Left kidney (tissue), 1 donor: ENCODE measurements at regions not wholly inside any gene's neighbourhood (a gene's known extent, or its start where the extent isn't known, plus 50 kb on each side); places are given as distances from the start of the nearest gene placed in this dataset.
"Not testable (repeated sequence)": the region's sequence is repeated elsewhere in the genome, so short reads cannot be mapped to it uniquely, and the experiment has no call there.

Experiments
- DNase-seq: peaks from one replicate; pipeline ENCODE4 v3.0.0-alpha.2; 2013

GRCh38 chr12:105588106-105588505 is 257.6 kb downstream of the C12orf75 start:
- DNase-seq = peak; percentile 35

DNA sequence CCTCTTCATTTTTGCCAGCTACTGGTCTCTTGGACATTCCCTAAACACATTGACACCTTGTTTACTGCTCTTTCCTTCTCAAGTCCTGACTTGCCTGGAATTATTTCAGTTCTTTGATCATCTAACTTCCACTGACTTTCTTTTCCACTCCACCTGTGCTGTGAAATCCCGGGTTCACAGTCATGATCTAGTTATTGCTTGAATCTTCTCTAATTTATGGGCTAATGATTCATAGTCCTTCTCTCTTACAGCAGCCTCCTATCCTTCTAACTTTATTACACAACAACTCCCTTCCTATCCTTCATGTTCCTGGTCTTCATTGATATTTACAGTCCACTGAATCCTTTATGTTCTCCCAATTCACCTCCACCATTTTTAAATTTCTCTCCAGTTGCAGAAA is 260.1 kb downstream of the C12orf75 start:
- DNase-seq = no peak

DNA sequence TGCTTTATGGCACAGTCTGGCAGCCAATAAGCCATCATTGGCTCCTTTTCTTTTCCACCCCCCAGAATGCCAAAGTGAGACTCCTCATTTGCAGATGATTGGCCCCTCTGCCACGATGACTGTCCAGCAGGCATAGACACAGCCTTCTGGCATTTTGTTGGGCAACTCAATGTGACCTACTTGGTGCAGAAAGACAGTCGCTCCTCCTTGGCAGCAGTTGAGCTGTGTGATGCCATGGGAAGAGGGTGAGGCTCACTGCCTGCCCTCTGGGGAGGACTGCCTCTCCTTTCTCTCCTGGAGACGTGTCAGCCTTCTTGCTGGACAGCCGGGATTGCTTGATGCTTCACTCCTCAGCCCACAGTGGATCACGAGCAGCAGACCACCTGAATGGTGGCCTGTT is 264.9 kb downstream of the C12orf75 start:
- no peak for DNase-seq

DNA sequence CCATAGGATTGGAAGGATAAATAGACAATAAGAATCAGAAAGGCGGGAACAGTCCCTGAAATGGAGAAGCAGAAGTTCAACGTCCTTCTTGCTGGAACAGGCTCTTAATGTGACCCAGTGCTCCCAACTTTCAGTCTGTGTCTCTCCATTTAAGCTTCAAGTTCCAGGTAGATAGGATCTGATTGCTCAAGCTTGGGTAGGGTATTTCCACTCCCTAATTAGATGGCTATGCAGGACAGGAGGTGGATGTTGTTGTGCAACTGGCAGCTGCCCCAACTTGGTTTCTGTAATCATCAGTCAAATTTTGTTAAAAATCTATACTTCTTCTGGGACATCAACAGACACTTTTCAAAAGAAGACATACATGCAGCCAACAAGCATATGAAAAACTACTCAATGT is 266.2 kb downstream of the C12orf75 start:
- DNase-seq = no peak

DNA sequence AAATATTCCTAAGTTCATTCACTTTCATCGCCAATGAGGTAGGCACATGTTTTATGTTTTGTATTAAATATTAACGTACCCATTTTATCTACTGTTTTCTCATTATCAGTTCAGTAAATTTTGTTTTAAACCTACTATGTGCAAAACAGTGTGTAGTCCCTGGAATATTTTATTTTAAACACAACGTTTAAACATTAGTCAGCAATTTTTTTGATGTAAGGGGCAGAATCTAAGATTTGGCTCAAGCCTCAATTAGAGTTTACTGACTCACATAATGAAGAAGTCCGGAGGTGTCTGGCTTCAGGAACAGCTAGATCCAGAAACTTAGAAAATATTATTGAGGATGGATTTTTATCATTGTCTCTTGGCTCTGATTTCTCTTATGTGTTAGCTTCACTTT is 267.5 kb downstream of the C12orf75 start:
- DNase-seq = no peak

- no peak for DNase-seq
These were observed 270.5 kb downstream of the C12orf75 start for GRCh38 chr12:105600911-105601545.

DNA sequence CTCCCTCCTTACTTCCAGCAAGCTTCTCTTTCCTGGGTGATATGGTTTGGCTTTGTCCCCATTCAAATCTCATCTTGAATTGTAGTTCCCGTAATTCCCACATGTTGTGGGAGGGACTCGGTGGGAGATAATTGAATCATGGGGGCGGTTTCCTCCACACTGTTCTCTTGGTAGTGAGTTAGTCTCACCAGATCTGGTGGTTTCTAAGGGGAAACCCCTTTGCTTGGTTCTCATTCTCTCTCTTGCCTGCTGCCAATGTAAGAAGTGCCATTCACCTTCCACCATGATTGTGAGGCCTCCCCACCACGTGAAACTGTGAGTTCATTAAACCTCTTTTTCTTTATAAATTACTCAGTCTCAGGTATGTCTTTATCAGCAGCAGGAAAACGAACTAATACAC is 271.8 kb downstream of the C12orf75 start:
- DNase-seq = not testable (repeated sequence)

- not testable (repeated sequence) for DNase-seq
These were observed 273.8 kb downstream of the C12orf75 start for GRCh38 chr12:105604281-105604680.

- not testable (repeated sequence) for DNase-seq
These were observed 276.1 kb downstream of the C12orf75 start for GRCh38 chr12:105606613-105607012.

DNA sequence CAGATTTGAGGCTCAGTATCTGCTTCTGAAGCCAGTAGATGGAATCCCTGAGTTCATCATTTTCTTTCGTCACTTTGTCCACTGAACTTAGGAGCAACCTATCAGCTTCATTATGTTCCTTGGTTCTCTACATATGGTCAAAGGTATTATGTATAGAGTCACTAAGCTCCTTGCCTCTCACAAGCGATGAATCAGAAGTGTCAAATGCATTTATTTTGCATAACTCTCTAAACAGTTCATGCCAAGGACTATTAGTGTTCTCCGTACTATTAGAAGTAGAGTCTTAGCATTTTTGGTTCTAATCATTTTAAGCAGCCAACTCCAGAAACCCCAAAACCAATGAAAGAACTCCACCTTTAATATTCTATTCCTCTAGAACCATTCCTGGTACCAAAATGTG is 278.5 kb downstream of the C12orf75 start:
- not testable (repeated sequence) for DNase-seq

DNA sequence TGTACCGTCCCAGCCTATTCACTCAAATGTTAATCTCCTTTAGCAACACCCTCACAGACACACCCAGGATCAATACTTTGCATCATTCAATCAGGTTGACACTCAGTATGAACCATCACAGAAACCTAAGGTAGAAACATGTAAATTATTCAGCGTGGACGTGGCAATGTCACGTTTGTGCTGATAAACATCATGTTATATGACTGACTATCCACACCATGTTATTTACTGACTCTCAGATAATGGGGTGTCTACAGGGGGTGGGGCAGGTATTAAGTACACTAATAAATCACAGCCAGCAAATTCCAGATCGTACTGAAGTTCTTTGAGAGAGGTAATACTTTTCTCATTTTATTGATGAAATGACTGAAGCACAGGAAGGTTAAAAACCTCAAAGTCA is 280.0 kb downstream of the C12orf75 start:
- no peak for DNase-seq

- no peak for DNase-seq
These were observed 280.8 kb downstream of the C12orf75 start for GRCh38 chr12:105611340-105611739.

DNA sequence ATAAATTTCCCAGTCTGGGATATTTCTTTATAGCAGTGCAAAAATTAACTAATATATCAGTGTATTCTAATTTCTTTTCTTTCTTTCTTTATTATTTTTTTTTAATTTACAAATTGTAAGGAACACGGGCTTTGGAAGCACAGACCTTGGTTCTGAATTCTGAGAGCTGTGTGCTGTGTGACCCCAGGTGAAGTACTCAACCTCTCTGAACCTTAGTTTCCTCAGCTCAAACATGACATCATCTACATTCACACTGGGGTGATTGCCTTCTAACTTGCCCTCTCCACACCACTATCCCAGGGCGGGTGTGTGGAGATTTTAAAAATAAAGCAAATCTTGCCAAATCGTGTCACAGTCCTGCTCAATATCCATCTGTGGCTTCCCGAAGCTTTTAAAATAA is 282.8 kb downstream of the C12orf75 start:
- no peak for DNase-seq

DNA sequence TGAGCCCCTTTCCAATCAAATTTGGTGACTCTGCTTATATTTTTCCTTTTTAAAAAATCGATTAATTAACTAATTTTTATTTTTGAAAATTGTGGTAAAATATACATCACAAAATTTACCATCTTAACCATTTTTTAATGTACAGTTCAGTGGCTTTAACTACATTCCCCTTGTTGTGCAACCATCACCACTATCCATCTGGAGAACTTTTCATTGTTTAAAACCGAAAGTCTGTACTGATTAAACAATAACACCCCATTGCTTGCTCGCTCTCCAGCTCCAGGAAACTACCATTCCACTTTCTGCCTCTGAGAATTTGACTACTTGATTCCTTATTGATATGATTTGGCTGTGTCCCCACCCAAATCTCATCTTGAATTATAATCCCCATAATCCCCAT is 283.4 kb downstream of the C12orf75 start:
- no peak for DNase-seq

- no peak for DNase-seq
These were observed 286.6 kb downstream of the C12orf75 start for GRCh38 chr12:105616971-105617540.

DNA sequence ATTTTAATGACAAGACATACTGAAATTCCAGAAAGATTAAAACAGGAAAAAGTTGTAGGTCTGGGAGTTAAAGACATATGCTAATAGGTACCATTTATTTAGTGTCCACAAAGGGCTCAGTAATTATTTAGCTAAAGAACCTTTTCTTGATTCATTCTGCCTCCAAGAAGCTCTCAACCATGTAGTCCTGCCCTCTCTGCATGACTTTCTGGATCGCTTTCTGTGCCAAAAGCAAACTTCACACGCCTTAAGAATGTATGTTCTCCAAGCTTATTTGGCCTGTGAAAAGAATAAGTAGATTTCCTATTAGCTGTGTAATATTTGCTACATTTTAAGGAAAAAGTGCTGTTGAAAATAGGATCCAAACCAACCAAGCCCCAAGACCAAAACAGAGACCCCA is 291.7 kb downstream of the C12orf75 start:
- DNase-seq = no peak

GRCh38 chr12:105622846-105623736 is 292.6 kb downstream of the C12orf75 start:
- DNase-seq = no peak

- DNase-seq = no peak
These were observed 296.2 kb downstream of the C12orf75 start for GRCh38 chr12:105626653-105627052.

DNA sequence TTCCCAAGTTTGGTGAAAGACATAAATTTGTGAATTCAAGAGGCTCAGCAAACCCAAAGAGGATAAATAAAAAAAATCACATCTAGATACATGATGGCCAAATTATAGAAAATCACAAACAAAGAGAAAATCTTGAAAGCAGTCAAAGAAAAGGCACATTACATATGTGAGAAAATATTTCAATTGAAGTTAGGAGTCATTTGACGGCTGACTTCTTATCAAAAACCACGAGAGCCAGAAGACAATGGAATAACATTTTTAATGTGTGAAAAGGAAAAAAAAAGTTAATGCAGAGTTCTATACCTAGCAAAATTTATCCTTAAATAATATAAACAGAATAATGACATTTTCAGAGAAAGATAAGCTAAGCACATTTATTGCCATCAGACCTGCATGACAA is 307.0 kb downstream of the C12orf75 start:
- no peak for DNase-seq

DNA sequence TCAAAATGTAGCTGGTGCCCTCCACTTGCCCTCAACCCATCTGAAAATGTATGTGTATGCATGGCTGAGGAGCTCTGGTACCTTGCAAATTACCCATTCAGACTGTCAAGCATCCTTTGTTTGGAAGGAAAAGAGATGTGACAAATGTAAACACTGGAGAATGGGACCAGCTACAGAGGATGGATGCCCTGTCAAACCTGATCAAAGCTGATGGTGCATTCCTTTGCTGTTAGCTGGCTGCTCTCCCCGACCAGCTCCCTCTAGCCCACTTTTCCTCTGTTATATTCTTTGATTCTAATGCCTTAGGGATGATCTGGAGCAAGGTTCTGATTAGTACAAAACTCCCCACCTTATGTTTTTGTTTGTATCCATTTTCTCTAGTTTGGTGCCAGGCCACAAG is 310.3 kb downstream of the C12orf75 start:
- DNase-seq = no peak

DNA sequence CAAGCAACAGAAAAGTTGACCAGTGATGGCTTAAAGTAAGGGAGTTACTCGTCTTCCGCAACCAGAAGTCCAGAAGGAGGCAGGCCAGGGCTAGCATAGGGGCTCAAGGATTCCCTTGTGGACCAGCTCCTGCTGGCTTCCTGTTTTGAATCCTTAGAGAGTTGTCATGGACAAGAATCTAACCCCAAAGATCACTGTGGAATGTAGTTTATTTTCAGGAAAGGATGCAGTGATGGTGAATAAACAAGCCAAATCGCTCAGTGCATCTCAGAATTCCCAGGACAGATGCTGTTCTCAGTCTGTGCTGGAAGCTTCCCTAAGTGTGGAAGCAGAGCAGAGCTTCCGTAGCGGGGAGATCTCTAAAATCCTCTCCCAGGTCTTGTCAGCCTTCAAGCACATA is 311.3 kb downstream of the C12orf75 start:
- no peak for DNase-seq

GRCh38 chr12:105644770-105645169 is 314.3 kb downstream of the C12orf75 start:
- DNase-seq = no peak

DNA sequence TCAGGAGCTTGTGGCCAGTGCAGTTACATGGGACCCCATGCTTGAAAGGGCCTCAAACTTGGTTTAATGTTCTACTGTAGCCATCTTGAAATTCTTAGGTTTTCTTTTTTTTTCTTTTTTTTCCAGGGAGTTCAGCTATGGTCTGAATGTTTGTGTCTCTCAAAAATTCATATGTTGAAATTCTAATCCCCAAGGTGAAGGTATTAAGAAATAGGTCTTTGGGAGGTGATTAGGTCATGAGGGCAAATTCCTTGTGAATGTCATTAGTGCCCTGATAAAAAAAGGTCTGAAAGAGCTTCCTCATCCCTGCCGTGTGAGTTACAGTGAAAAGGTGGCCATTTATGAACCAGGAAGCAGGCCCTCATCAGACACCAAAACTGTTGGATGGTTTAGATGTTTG is 324.1 kb downstream of the C12orf75 start:
- no peak for DNase-seq
